Trophoblast cell (in vitro differentiated cells and primary cell): ENCODE measurements at regions not wholly inside any gene's neighbourhood (a gene's known extent, or its start where the extent isn't known, plus 50 kb on each side); places are given as distances from the start of the nearest gene placed in this dataset.

Experiments
- DNase-seq, 2 donors: peaks; one replicate each; pipeline ENCODE4 v3.0.0-alpha.2; 2016
- H2AFZ ChIP-seq: 2 replicates; pipeline ENCODE4 v1.6.1; 2013; ENCODE audit warnings: low read length, moderate library complexity, mild to moderate bottlenecking; ENCODE audit not compliant: insufficient read depth, poor library complexity
- H2AK5ac ChIP-seq: 2 replicates; pipeline ENCODE4 v1.6.1; 2013; ENCODE audit warnings: mild to moderate bottlenecking, low read length
- H2BK120ac ChIP-seq: 2 replicates; pipeline ENCODE4 v1.6.1; 2013; ENCODE audit warnings: low read length, mild to moderate bottlenecking, moderate library complexity; ENCODE audit not compliant: insufficient read depth, poor library complexity
- H2BK12ac ChIP-seq: 2 replicates; pipeline ENCODE4 v1.6.1; 2013; ENCODE audit warnings: mild to moderate bottlenecking, low read length, moderate library complexity
- H2BK5ac ChIP-seq: 2 replicates; pipeline ENCODE4 v1.6.1; 2013; ENCODE audit warnings: low read length, low read depth, moderate library complexity, mild to moderate bottlenecking; ENCODE audit not compliant: poor library complexity
- H3K14ac ChIP-seq: 2 replicates; pipeline ENCODE4 v1.6.1; 2013; ENCODE audit warnings: mild to moderate bottlenecking, low read length
- H3K18ac ChIP-seq: 2 replicates; pipeline ENCODE4 v1.6.1; 2013; ENCODE audit warnings: mild to moderate bottlenecking, low read length
- H3K23ac ChIP-seq: 2 replicates; pipeline ENCODE4 v1.6.1; 2013; ENCODE audit warnings: low read length
- H3K27ac ChIP-seq: 2 replicates; pipeline ENCODE4 v1.5.1; 2013; ENCODE audit warnings: low read depth, mild to moderate bottlenecking, inconsistent platforms, low read length, moderate library complexity
- H3K27me3 ChIP-seq: 2 replicates; pipeline ENCODE4 v1.6.1; 2013; ENCODE audit warnings: inconsistent platforms, mild to moderate bottlenecking, low read length, moderate library complexity; ENCODE audit not compliant: insufficient read depth
- H3K36me3 ChIP-seq, 2 experiments: 1 replicate in 1 of 2; 2 replicates in 1 of 2; pipeline ENCODE4 v1.6.1; 2013; ENCODE audit warnings: low read length in 2 of 2, mild to moderate bottlenecking in 2 of 2, moderate library complexity in 1 of 2; ENCODE audit not compliant: insufficient read depth in 2 of 2, control insufficient read depth in 1 of 2
- H3K4ac ChIP-seq: 2 replicates; pipeline ENCODE4 v1.6.1; 2013; ENCODE audit warnings: low read depth, mild to moderate bottlenecking, low read length, moderate library complexity
- H3K4me1 ChIP-seq, 2 experiments: 1 replicate in 1 of 2; 2 replicates in 1 of 2; pipeline ENCODE4 v1.6.1; 2013; ENCODE audit warnings: low read length in 2 of 2, mild to moderate bottlenecking in 2 of 2, moderate library complexity in 1 of 2; ENCODE audit not compliant: insufficient read depth in 2 of 2, control insufficient read depth in 1 of 2
- H3K4me2 ChIP-seq: 2 replicates; pipeline ENCODE4 v1.6.1; 2013; ENCODE audit warnings: inconsistent platforms, mild to moderate bottlenecking, low read length, moderate library complexity
- H3K4me3 ChIP-seq: 2 replicates; pipeline ENCODE4 v1.5.1; 2013; ENCODE audit warnings: mild to moderate bottlenecking, low read depth, low read length, inconsistent platforms
- H3K79me1 ChIP-seq: one replicate; pipeline ENCODE4 v1.6.1; 2013; ENCODE audit warnings: low read length
- H3K79me2 ChIP-seq: 2 replicates; pipeline ENCODE4 v1.6.1; 2013; ENCODE audit warnings: low read length, mild to moderate bottlenecking; ENCODE audit not compliant: control insufficient read depth, insufficient read depth, poor library complexity
- H3K9ac ChIP-seq: 2 replicates; pipeline ENCODE4 v1.6.1; 2013; ENCODE audit warnings: mild to moderate bottlenecking, low read length
- H3K9me3 ChIP-seq: 2 replicates; pipeline ENCODE4 v1.6.1; 2013; ENCODE audit warnings: low read depth, mild to moderate bottlenecking, control low read depth, inconsistent platforms, low read length; ENCODE audit not compliant: insufficient read depth
- H4K12ac ChIP-seq: 2 replicates; pipeline ENCODE4 v1.6.1; 2013; ENCODE audit warnings: low read depth, mild to moderate bottlenecking, low read length, moderate library complexity
- H4K8ac ChIP-seq: 2 replicates; pipeline ENCODE4 v1.6.1; 2013; ENCODE audit warnings: low read depth, mild to moderate bottlenecking, low read length, moderate library complexity
- H4K91ac ChIP-seq: one replicate; pipeline ENCODE4 v1.6.1; 2013; ENCODE audit warnings: low read depth, mild to moderate bottlenecking, low read length, moderate library complexity
- WGBS: extraction: QIAGEN DNeasy Blood & Tissue Kit; methylation state at CpG from one replicate; pipeline ENCODE4 v1.1.7; 2013; ENCODE audit warnings: missing lambda C conversion rate; ENCODE audit not compliant: insufficient read length, insufficient coverage; ENCODE audit errors: extremely low coverage; 5-methylcytosine and 5-hydroxymethylcytosine counted together

GRCh38 chr14:59009967-59010366 lies 178.5 kb upstream of the DAAM1 start:
- H2AK5ac ChIP-seq, result peak overlapping the region; percentile 64
- no peak overlapping the region for H3K4ac ChIP-seq
- H3K79me2 ChIP-seq, result no peaks in the 10 kb centered on the region
- H3K4me3 ChIP-seq, result no peak overlapping the region
- no peak overlapping the region for H3K18ac ChIP-seq
- H3K36me3 ChIP-seq, result peaks cover 0 to 2% of the 10 kb centered on the region in 2 experiments
- no peak overlapping the region for H4K8ac ChIP-seq
- H3K27me3 ChIP-seq, result no peaks in the 10 kb centered on the region
- no peak overlapping the region for H3K4me2 ChIP-seq
- no peak overlapping the region for H2AFZ ChIP-seq
- H3K9ac ChIP-seq, result no peak overlapping the region
- H3K79me1 ChIP-seq, result no peaks in the 10 kb centered on the region
- H3K23ac ChIP-seq, result no peak overlapping the region
- H3K14ac ChIP-seq, result no peak overlapping the region
- no peak overlapping the region for H4K12ac ChIP-seq
- no peak overlapping the region for H2BK12ac ChIP-seq
- no peak overlapping the region for H2BK5ac ChIP-seq
- H3K27ac ChIP-seq, result no peak overlapping the region
- H3K4me1 ChIP-seq, result no peaks in the 10 kb centered on the region
- H2BK120ac ChIP-seq, result peak overlapping the region; percentile 15
- DNase-seq, result no peak
- peaks cover 3% of the 10 kb centered on the region for H3K9me3 ChIP-seq
- H4K91ac ChIP-seq, result no peak overlapping the region

GRCh38 chr14:59013672-59014298 lies 174.7 kb upstream of the DAAM1 start:
- no peaks in the 10 kb centered on the region for H3K79me1 ChIP-seq
- no peak overlapping the region for H4K91ac ChIP-seq
- no peak overlapping the region for H3K4me3 ChIP-seq
- H3K14ac ChIP-seq, result no peak overlapping the region
- H2AFZ ChIP-seq, result no peak overlapping the region
- no peak overlapping the region for H3K4ac ChIP-seq
- H3K9me3 ChIP-seq, result peaks cover 3% of the 10 kb centered on the region
- no peak overlapping the region for H3K27ac ChIP-seq
- H3K18ac ChIP-seq, result no peak overlapping the region
- no peaks in the 10 kb centered on the region for H3K27me3 ChIP-seq
- no peak overlapping the region for H3K4me2 ChIP-seq
- H2AK5ac ChIP-seq, result no peak overlapping the region
- no peaks in the 10 kb centered on the region for H3K79me2 ChIP-seq
- H4K8ac ChIP-seq, result no peak overlapping the region
- no peak overlapping the region for H3K9ac ChIP-seq
- no peak overlapping the region for H2BK120ac ChIP-seq
- H3K23ac ChIP-seq, result no peak overlapping the region
- H4K12ac ChIP-seq, result no peak overlapping the region
- H2BK5ac ChIP-seq, result no peak overlapping the region
- peak in 1 of 2 donors; percentile 34 for DNase-seq
- H3K4me1 ChIP-seq, result no peaks in the 10 kb centered on the region
- H2BK12ac ChIP-seq, result peak overlapping the region; percentile 66
- WGBS, result no CpG with 5 or more reads among the region's 7 CpGs
- peaks cover 0 to 2% of the 10 kb centered on the region in 2 experiments for H3K36me3 ChIP-seq

- Histone ChIP-seq H2BK120ac (no peak overlapping the region), H3K4me1 (no peaks in the 10 kb centered on the region), H3K79me1 (no peaks in the 10 kb centered on the region), H3K27me3 (no peaks in the 10 kb centered on the region), H3K36me3 (peaks cover 0 to 2% of the 10 kb centered on the region in 2 experiments), H4K91ac (no peak overlapping the region), H3K23ac (no peak overlapping the region), H3K9ac (no peak overlapping the region), H3K18ac (no peak overlapping the region), H3K79me2 (no peaks in the 10 kb centered on the region), H2AFZ (no peak overlapping the region), H4K8ac (no peak overlapping the region), H2AK5ac (no peak overlapping the region), H2BK5ac (no peak overlapping the region), H3K9me3 (no peaks in the 10 kb centered on the region), H2BK12ac (no peak overlapping the region), H3K4me3 (no peak overlapping the region), H4K12ac (no peak overlapping the region), H3K14ac (no peak overlapping the region), H3K4me2 (no peak overlapping the region), H3K4ac (no peak overlapping the region), H3K27ac (no peak overlapping the region)
- DNase-seq, result no peak
- no CpG with 5 or more reads among the region's 3 CpGs for WGBS
These were observed 173.0 kb upstream of the DAAM1 start for GRCh38 chr14:59015482-59015881.

DNA sequence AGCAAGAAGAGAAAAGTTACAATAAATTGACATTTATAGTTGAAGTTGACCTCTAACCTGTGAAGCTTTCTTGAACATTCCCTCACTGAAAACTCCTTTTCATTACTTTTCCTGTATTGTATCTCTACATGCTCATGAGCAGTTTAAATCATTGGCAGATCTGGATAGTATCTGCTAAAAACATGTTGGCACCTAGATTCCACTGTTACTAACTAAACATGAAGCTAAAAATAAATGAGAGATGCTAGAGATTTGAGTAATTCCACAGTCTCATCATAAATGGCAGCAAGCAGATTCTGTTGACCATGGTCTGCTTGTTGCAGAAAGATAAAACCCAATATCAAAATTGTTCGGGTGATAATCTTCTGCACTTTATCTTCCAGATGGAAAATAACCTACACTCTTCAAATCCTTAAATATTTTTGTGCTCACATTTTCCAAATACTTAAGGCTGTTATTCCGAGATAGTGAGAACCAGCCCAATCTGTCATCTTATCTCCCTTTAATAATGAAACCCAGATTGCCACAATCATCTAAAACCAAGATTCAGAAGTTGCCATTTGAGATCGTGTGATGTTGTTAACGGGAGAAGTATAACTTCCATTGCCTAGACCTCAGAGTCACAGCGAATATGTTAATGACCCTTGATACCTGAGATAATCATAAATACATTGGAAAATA lies 171.0 kb upstream of the DAAM1 start:
- H2AFZ ChIP-seq, result no peak overlapping the region
- no CpG with 5 or more reads among the region's 5 CpGs for WGBS
- H3K9ac ChIP-seq, result no peak overlapping the region

More for the DNA sequence above, 171.0 kb upstream of the DAAM1 start:
- Histone ChIP-seq H3K79me1 (no peaks in the 10 kb centered on the region), H3K14ac (no peak overlapping the region), H3K4me2 (no peak overlapping the region), H3K9me3 (no peaks in the 10 kb centered on the region), H3K18ac (no peak overlapping the region), H3K4ac (no peak overlapping the region), H4K8ac (no peak overlapping the region), H3K27ac (no peak overlapping the region), H4K91ac (no peak overlapping the region), H2BK5ac (no peak overlapping the region), H3K4me3 (no peak overlapping the region), H2BK120ac (no peak overlapping the region), H2AK5ac (no peak overlapping the region), H3K36me3 (peaks cover 0 to 2% of the 10 kb centered on the region in 2 experiments), H4K12ac (no peak overlapping the region), H3K4me1 (no peaks in the 10 kb centered on the region), H3K79me2 (no peaks in the 10 kb centered on the region), H2BK12ac (no peak overlapping the region), H3K27me3 (no peaks in the 10 kb centered on the region), H3K23ac (no peak overlapping the region)
- peak in 1 of 2 donors; percentile 29 for DNase-seq
